IPS DF 19.7 (cell line): ENCODE measurements at regions not wholly inside any gene's neighbourhood (a gene's known extent, or its start where the extent isn't known, plus 50 kb on each side); places are given as distances from the start of the nearest gene placed in this dataset.

Source experiments
- DNase-seq: peaks from one replicate; pipeline ENCODE4 v3.0.0-alpha.2; 2013; ENCODE audit warnings: low read depth, low spot score

DNA sequence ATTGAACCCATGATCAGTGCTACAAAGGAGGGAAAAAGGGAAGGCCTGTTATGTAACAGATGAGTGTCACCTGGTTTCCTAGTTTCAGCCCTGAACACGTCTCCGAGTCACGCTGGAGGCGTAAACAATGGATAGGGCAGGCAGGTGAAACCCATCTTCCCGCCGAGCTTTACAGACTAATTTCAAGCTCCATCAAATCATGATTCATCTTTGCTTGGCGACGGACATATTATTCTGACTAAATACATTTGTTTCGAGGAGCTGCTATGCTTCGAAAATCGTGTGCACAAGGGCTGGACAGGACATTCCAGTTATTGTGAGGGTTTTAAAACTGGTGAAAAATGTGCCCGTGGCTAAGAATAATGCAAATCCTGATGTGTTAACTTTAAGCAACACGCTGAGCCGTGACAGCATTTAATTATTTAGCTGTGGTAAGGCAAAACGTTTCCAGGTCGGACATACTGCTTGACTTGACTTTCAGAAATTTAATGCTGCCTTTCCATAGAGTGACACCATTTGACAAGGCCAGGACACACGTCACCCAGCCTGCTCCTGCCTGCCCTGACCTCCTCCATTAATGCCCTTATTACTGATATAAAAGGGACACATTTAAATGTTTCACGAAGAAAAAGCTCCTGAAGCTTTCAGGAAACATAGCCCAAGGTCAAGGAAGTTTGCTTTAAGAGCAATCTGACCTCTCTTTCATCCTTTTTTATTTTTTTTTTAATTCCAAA lies 1203.5 kb upstream of the TMEM132C start:
- DNase-seq = no peak

DNA sequence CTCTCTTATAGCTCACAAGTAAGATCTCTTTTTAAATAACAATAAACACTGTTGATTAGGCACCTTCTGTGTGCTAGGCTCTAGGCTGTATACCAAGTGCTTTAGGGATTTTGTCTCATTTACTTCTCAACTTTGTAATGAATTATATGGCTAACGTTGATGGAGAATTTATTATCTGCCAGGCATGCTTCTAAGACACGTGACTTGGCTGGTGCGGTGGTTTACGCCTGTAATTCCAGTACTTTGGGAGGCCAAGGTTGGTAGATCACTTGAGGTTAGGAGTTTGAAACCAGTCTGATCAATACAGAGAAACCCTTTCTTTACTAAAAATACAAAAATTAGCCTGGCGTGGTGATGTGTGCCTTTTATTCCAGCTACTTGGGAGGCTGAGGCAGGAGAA lies 1202.8 kb upstream of the TMEM132C start:
- no peak for DNase-seq

DNA sequence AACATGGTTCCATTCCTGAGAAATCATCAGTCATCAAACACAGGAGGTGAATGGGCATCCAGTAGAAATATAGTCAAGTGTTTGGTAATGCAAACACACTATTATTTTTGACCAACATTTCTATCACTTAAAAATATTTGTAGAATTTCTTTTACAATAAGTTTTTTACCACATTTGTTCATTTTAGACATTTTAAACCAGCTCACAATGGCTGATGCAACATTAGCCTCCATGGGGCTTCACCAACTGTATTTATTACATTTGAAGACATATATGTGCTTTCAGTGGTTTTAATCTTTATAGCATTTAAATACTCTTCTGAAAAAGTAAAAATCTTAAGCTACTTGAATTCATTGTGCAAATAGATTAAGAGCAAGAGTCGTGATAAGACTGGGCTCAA lies 1201.4 kb upstream of the TMEM132C start:
- no peak for DNase-seq

DNA sequence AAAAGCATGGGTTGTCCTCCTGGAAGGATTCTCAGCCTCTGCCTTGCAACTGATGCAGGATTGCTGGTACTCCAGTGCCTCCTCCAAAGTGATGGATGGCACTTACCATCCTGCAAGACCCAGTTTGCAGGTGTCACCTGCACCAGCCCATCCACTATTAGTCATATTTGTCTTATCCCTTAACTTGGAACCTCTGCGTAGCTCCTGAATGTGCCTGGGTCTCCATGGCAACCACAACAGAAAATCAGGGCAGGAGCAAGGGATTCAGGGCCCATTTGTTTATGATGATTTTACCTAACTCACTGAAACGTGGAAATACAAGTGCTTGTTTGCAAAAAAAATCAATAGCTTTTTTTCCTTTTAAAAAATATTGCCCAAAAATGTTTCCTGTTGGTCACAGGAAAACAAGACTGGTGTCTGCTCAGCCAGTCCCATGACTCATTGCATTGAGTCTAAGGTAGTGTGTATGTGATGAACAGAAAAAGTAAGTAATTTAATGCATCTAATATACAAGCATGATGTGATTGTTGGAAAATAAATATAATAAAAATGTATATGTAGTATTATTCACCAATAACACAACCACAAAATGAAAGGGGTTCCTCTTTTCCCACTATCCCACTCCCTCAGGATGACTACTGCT lies 1196.3 kb upstream of the TMEM132C start:
- DNase-seq = no peak

DNA sequence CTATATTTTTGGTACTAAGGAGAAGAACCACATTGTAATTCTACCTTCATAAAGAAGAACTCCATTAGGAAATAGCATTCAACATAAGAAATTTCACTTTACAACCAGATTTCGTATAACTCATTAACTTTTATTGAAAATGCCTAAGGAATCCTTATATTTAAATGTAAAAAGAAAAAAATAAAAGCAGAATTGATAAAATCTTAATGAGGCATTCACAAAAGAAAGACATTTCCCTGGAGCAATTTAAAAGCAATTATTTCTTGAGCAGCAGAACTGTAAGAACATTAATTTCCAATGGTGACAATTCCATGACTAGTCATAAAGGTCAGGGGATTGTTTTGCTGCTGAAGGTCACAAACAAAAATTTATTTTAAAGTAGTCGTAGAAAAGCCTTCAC lies 1192.8 kb upstream of the TMEM132C start:
- DNase-seq = no peak

DNA sequence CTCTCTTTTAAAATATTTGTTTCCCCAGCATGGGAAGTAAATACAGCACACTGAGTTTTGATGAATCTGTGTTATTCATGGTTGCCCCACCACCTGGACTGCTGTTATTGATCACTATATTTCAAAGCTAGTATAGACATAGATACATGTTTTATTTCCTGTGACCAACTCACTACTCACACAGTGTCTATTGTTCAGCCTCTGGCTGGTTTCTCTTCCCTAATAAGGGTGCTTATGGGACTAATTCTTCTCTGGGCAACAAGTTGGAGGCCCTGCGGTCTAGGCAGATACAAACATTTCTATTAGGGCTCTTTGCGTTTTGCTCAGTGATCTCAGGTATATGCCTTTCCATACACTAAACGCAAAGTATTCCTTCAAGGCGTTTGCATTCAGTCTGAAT lies 1191.0 kb upstream of the TMEM132C start:
- DNase-seq = no peak

DNA sequence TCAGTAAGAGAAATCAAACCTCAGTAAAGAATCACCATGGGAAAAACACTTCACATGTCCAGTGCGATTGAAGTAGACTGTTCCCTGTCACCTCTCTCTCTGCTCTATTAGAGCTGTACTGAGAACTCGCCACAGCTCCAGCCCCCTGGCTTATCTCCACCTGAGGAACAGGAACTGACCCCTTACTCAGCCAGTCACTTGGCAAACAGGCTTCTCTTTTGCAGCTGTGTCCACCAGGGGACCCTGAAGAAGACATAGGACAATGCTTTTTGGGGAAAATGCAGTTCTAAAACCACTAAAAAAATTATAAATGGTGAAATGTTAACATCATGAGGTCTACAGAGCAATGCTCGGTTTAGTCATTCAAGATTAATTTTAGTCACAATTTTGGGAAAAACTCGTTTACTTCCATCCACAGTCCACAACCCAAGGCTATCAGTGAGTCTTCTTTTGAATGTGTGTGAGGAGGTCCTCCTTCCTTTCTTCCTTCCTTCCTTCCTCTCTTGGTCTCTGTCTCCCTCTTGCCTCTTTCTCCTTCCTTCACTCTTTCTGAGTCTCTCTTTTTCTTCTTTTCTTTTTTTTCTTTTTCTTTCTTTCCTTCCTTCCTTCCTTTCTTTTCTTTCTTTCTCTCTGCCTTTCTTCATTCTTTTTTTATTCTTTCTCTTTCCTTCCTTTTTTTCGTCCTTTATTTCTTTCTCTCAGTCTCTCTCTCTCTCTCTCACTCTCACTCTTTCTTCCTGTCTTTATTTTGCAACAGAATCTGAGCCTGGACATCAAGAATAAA lies 1189.5 kb upstream of the TMEM132C start:
- DNase-seq = no peak

DNA sequence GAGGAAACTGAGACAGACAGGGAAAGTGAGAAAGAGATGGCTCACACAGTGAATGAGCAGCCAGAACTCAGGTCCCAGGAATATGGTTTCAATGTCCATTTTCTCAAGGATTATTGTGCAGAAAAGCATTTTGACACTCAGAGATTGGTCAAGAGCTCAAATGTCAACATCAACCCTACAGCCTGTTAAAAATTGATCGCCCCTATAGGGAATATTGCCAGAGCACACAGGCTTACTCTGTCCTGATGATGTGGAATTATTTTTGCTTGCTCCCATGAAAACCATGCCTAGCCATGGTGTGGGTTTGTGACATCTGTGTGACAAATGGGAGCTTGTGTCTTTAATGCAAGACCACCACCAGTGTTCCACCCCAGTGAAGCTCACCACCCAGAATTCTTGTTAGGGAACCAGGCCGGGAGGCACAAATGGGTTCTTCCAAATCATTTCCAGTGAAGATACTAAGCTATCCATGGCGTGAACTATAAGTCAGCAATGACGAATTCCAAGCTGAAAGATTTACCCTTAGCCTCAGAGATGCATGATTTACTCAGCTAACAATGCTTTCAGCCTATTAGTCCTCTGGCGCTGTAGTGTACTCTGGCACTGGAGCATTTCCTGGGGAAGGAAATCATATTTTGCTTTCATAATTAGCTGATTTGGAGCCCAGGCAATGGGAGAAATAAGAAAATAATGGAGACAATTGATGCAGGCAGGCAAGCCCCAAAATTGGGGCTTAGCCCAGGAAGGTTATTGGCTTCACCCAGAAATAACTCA lies 1188.2 kb upstream of the TMEM132C start:
- no peak for DNase-seq

DNA sequence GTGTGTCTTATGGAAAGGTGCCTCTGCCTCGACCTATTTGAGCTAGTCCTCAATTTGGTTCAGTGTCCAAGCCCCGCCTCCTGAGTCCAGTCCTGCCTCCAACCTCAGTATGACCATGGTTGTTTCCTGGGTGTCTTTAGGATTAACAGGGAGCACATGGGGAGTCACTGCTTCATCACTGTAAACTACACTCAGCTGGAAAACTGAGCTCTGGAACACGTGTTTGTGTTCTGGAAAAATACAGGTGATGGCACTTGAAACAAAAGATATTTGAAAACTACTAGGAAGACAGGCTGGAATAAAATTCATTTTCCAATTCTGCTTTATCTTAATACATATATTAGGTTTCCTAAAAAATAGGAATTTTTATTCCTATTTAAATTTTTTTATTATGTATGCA lies 1187.3 kb upstream of the TMEM132C start:
- DNase-seq = no peak

DNA sequence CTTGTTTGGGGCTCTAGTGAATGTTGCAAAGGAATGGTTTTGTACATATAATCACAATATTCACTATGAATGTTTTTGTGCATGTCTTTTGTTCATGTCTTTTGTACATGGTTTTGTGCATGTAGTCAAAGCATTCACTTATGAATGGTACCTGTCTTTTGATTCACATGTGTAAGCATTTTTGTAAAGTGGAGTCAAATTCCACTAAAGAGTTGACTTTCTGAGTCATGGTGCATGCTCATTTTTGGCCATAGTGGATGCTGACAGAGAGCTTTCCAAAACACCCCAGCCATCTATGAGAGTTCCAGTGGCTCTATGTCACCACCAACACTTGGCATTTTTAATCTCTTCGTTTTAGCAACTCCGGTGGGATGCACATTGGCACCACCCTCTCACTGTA lies 1185.9 kb upstream of the TMEM132C start:
- DNase-seq = no peak

DNA sequence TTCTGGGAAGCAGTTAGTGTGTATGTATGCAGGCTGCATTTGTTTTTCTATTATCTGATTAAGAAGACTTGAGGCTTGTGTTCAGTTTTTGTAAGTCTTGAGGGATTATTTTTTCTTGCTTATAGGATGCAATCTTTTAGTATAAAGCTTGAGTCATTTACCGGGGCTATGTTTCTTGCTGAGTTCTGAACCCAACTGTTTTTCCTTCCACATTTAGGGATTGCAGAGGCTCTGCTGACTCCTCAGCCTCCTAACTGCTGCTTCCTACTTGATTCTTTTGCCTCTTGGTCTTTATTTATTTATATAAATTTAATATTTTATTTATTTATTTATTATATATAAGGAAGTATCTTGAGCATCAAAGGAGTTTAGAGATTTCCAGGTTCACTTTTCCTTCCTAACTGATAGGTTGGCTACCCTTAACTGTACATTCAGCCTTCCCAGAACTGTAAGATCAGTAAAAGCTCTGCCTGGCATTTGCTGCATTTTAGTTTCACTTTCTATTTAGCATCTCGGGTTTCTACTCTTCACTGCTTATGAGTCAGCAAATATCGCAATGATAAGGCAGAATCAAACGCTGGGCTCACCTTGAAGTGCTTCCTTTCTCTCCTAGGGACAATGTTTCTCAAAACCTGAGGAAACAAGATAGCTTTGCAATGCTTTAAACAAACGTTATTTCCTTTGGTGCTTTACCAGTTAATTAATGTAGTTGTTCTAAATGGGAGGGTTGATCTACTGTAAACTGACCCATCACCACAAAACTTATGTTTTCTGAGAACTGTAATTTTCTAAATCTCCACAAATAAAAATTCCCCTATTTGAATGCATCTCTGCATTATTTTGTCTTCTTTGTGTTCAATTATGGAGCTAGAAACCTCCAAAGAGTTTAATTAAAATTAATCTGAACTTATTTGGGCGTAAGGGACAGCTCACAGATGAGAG lies 1183.7 kb upstream of the TMEM132C start:
- DNase-seq = peak; percentile 35

DNA sequence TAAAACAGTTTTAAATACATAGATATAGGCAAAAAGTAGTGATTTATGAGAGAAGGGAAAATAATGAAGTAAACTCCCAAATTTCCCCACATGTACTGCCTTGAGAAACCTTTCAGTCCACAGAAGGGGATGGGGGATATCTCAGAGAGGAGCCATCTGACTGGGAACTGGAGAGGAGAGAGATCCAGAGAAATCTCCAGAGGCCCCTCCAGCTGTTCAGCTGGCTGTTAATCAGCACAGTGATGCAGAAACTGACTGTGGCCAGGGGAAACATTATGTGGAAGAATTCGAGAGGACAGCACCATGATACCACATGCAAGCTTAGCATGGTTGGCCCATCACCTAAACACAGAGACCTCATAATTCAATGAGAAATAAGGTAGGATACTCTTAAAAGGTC lies 1165.9 kb upstream of the TMEM132C start:
- no peak for DNase-seq

DNA sequence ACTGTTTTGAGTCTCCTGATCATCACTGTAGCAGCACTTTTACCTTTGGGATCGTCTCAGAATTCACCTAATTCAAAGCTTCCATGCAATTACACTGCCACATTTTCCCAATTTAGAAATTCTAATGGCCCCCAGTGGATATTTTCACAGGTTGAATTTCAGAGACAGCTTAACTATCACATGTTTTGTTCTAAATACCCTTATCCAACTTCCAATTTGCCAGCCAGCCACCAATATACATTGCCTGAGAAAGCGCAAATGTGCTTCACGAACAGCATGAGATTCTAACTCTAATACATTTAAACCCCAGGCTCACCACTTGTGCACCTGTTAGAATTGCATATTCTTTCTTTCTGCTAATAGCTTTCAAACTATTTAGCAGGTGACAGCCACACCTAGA lies 1160.9 kb upstream of the TMEM132C start:
- no peak for DNase-seq

DNA sequence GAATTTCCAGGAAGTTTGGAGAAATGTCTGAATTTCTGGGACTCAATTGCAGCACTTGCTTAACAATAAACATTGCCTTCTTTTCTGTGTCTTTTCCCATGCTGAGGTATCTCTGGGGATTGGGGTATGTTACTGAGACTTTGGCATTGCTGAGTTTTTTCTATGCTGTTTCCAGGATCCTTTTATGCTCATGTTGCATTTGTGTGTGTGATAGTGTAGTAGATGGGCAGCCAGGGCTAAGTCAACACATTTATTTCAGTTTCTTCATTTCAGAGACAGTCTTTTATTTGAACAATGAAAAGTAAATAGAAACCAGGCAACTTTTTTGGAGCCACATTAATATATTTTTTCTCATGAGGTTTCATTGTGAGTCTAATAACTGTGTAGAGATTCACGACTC lies 1160.3 kb upstream of the TMEM132C start:
- DNase-seq = no peak

DNA sequence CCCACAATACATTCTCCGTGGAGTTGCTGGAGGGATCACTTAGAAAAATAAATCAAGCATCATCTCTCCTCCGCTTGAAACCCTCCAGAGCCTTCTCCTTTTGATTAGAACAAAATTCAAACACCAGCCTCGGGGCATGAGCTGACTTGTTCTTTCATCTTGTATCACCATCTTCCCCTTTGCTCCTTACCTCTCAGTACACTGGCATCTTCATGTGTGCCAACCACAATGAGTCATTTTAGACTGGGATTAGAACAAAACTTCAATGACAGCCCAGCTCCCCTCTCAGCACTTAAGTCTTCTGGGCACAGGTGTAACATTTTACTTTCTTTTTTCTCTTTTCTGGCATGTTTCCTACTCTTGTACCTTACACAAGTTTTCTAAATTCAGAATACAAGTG lies 1159.2 kb upstream of the TMEM132C start:
- no peak for DNase-seq

DNA sequence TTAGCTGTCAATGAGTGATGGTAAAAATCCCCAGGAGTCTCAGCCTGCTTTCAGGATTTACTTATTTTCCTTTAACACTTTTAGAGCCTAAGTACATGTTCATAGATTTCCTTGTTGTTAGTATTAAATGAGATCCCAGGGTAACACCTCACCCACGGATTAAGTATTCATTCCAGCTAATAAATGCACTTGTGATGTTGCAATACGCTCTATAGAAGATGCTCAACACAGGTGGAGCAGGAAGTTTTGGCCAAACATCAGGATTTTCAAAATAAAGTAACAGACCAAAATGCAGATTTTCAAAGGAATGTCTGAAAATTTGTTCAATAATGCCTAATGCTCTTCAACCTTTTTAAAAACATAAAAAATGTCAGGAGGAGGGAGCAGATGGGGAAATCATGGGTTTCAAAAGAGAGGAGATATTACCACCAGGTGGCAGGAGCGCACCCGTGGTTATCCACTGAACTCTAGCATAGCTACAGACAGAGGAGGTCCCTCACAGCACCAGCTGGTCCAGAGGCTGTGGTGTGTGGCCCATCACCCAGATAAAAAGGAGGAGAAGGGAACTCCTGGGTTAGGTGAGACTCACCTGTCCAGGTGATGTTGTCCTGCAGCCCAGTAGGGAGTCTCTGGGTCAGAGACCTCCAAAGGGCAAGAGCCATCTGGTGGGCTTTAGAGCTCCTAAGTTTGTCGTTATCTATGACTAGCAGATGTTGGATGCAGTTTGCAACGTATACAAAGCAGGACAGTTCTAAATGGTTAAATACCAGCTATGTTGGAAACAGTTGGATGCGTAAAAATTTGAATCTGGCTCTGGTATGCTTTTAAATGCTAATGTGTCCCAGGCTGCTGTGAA lies 1158.4 kb upstream of the TMEM132C start:
- peak; percentile 23 for DNase-seq

DNA sequence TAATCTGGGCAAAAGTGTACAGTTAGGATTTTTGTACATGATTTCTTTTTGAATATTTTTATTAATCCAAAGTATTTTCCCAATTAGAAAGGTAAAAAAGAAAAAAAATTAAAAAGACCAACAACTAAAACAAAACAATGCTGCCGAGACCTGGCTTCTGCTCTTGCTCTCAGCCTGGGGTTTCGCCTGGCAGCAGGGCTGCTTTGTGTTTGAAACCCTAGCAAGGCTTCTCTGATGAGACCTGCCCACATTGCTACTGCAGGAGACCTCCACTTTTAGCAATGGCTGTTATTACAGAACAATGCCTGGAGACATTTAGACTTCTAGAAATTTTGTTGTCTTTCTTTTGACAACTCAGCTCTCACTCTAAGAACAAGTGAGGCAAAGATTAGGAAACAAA lies 1153.0 kb upstream of the TMEM132C start:
- no peak for DNase-seq

DNA sequence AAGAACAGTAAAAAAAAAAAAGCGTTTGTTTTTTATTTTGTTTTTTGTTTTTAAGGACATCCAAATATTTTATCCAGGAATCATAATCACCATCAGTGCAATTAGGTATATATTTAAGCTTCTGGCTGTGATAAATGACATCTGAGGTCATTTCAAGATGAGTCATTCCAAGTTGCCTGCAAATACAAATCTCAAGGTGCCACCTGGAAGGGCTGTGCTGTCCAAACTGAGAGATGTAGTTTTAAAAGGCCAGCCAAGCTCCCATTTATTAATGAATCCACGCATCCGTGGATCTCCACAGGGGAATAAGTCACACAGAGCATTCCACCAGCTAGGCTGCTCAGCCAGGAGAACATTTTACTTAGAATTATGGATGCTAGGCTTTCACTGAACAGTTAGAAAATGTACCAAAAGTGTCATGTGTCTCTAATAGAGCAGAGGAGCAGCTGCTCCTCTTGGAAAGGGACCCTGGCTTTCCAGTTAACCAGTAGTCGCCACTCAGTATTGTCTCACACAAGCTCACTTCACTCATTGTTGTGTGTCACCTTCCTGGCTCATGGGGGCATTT lies 1151.4 kb upstream of the TMEM132C start:
- DNase-seq = no peak

DNA sequence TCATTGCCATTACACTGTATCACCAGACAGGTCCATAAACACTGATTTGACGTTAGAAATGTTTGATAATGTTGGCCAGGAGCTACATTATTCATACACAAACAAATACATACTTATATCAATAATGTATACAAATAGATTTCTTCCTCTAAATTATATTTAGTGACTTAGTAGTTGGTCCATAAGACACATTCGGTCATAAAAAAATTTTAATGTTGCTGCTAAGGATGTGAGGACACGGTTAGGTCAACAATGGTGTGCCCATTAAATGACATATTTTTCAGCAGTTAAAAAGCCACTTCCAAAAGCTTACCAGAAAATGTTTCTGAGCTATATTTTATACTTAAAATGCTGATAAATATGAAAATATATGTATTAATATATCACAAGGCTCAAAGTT lies 1148.7 kb upstream of the TMEM132C start:
- DNase-seq = no peak
